GM06990 (cell line): ENCODE measurements at regions not wholly inside any gene's neighbourhood (a gene's known extent, or its start where the extent isn't known, plus 50 kb on each side); places are given as distances from the start of the nearest gene placed in this dataset.

Source experiments
- DNase-seq: peaks from one replicate; pipeline ENCODE4 v3.0.0-alpha.2; 2011; ENCODE audit not compliant: insufficient read length; ENCODE audit errors: extremely low read depth
- H3K27me3 ChIP-seq: replicated peaks from 2 replicates; pipeline ENCODE4 v1.6.0; 2011; ENCODE audit warnings: low read length; ENCODE audit not compliant: control insufficient read depth, insufficient read depth
- H3K36me3 ChIP-seq: 2 replicates; pipeline ENCODE4 v1.5.1; 2011; ENCODE audit warnings: low read length; ENCODE audit not compliant: control insufficient read depth, insufficient read depth
- H3K4me3 ChIP-seq: replicated peaks from 2 replicates; pipeline ENCODE4 v1.5.1; 2011; ENCODE audit warnings: low read depth, mild to moderate bottlenecking, control low read depth, low read length
- CTCF ChIP-seq: IDR thresholded peaks from 2 replicates; pipeline ENCODE4 v1.5.1; 2011; ENCODE audit warnings: low read length, control low read depth, mild to moderate bottlenecking, inconsistent platforms; ENCODE audit not compliant: insufficient read depth, poor library complexity, severe bottlenecking

DNA sequence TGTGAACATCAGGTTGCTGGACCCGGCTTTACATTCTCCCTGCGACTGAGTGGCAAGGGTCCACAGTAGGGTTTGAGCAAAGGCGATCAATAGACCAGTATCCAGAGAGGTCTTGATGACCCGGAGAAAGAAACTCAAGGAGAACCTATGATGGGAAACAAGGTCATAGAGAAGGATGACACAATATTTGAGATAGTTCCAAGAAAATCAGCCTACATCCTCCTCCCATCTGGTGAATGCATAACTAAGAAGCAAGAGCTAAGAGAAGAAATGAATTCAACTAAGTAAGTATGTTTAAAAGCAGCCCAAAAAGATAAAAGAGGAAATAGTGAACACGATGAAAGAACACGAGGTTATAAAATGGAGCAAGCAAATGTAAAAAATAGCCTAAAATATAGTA lies 166.3 kb downstream of the CD8B2 start:
- no peak overlapping the region for H3K4me3 ChIP-seq
- H3K36me3 ChIP-seq = no peaks in the 10 kb centered on the region

GRCh38 chr2:106658616-106659015 lies 171.5 kb downstream of the CD8B2 start:
- TF ChIP-seq CTCF = no peak
- Histone ChIP-seq H3K27me3 (no peaks in the 10 kb centered on the region), H3K36me3 (no peaks in the 10 kb centered on the region), H3K4me3 (no peak overlapping the region)
- no peak for DNase-seq

More for the DNA sequence above, 166.3 kb downstream of the CD8B2 start:
- TF ChIP-seq CTCF = no peak
- H3K27me3 ChIP-seq = 0 out of 2 replicates have a peak, but pooled peaks cover 1% of the 10 kb centered on the region
- no peak for DNase-seq

- no peak for TF ChIP-seq CTCF
- Histone ChIP-seq H3K27me3 (no peaks in the 10 kb centered on the region), H3K4me3 (no peak overlapping the region), H3K36me3 (no peaks in the 10 kb centered on the region)
- DNase-seq = no peak
Measured at GRCh38 chr2:106664669-106665068, 177.5 kb downstream of the CD8B2 start.

- no peak for DNase-seq
- Histone ChIP-seq H3K27me3 (no peaks in the 10 kb centered on the region), H3K4me3 (no peak overlapping the region), H3K36me3 (no peaks in the 10 kb centered on the region)
- TF ChIP-seq CTCF = no peak
Measured at GRCh38 chr2:106667478-106668070, 180.4 kb downstream of the CD8B2 start.

DNA sequence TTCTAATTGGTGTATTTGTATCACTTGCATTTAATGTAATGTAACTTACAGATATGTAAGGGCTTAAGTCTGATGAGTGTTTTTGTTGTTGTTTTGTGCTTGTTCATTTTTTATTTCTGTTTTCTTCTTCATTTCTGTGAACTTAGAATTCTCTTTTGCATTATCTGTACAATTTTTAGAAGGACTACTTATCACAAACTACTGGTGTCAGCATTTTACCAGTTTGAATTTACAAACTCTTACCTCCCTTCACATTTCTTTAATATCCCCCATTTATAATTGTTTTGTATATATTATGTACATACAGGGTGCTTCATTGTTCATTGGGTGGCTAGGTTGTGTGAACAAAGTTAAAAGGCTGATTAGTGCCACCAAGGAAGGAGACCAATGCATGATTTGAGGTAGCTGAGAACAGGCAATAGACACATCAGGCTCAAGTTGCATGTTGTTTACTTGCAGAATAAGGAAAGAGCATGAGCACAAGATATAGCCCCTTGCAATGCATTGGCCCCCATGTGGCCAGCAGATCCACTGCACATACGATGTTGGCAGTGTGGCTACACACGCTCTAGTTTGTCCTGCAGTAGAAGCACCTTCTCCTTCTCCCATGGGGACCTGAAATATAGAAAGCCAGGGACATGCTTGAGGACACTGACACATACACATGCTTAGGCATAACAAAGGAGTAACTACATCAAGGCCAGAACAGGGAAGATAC lies 198.2 kb downstream of the CD8B2 start:
- H3K27me3 ChIP-seq = no peaks in the 10 kb centered on the region
- no peak for TF ChIP-seq CTCF
- no peak overlapping the region for H3K4me3 ChIP-seq
- DNase-seq = no peak
- no peaks in the 10 kb centered on the region for H3K36me3 ChIP-seq
